CD4-positive, alpha-beta T cell (primary cell): ENCODE measurements at regions not wholly inside any gene's neighbourhood (a gene's known extent, or its start where the extent isn't known, plus 50 kb on each side); places are given as distances from the start of the nearest gene placed in this dataset.

Source experiments
- ATAC-seq: fragments of 200-7000 bp; cut with Tn5 transposase; one replicate; pipeline ENCODE4 v1.10.0; 2022; ENCODE audit warnings: mild to moderate bottlenecking; ENCODE audit not compliant: poor library complexity
- CTCF ChIA-PET: fragments of 350-600 bp; sonication (Branson Sonifier 250); formaldehyde crosslinking; loops from one replicate; lab custom pipeline; 2021; ENCODE audit warnings: antibody characterized with exemption, inconsistent platforms; lab: Charles Lee
- POLR2A ChIA-PET: fragments of 350-600 bp; sonication (Branson Sonifier 250); formaldehyde crosslinking; loops from one replicate; lab custom pipeline; 2021; ENCODE audit warnings: antibody characterized with exemption, inconsistent platforms; lab: Charles Lee
- DNase-seq, 14 experiments: peaks; one replicate each; pipeline ENCODE4 v3.0.0-alpha.2; 2013 to 2020; ENCODE audit warnings: mixed read lengths in 2 of 14
- H3K27ac ChIP-seq, 2 donors: one replicate each; pipeline versions ENCODE4 v1.5.1 to v1.7.0; 2013; ENCODE audit warnings: low read length in 2 of 2, low read depth in 1 of 2, mild to moderate bottlenecking in 1 of 2
- H3K27me3 ChIP-seq, 2 experiments: 1 replicate in 1 of 2; 2 replicates in 1 of 2; pipeline versions ENCODE4 v1.6.1 to v1.7.0; 2013; ENCODE audit warnings: low read length in 2 of 2, control low read depth in 1 of 2, mild to moderate bottlenecking in 1 of 2, moderate library complexity in 1 of 2; ENCODE audit not compliant: insufficient read depth in 2 of 2, control insufficient read depth in 1 of 2
- H3K36me3 ChIP-seq: one replicate; pipeline ENCODE4 v1.6.1; 2013; ENCODE audit warnings: low read length, control low read depth; ENCODE audit not compliant: insufficient read depth
- H3K4me1 ChIP-seq: one replicate; pipeline ENCODE4 v1.6.1; 2013; ENCODE audit warnings: low read length, control low read depth; ENCODE audit not compliant: insufficient read depth
- H3K4me3 ChIP-seq: one replicate; pipeline ENCODE4 v1.5.1; 2013; ENCODE audit warnings: mild to moderate bottlenecking, low read length, moderate library complexity
- H3K9me3 ChIP-seq, 2 experiments: 1 replicate in 1 of 2; 2 replicates in 1 of 2; pipeline versions ENCODE4 v1.6.1 to v1.7.0; 2013; ENCODE audit warnings: low read length in 2 of 2, mild to moderate bottlenecking in 2 of 2, control low read depth in 1 of 2, moderate library complexity in 1 of 2; ENCODE audit not compliant: control insufficient read depth in 1 of 2, insufficient read depth in 1 of 2
- H3K27ac Mint-ChIP-seq: one replicate; pipeline ENCODE4 v1.8.0; 2020; ENCODE audit warnings: mixed read lengths
- H3K27me3 Mint-ChIP-seq: one replicate; pipeline ENCODE4 v1.8.0; 2021; ENCODE audit warnings: mixed read lengths
- H3K36me3 Mint-ChIP-seq: one replicate; pipeline ENCODE4 v1.8.0; 2021; ENCODE audit warnings: low read depth, mixed read lengths
- H3K4me1 Mint-ChIP-seq: one replicate; pipeline ENCODE4 v1.8.0; 2021; ENCODE audit warnings: low read depth, mixed read lengths
- H3K4me3 Mint-ChIP-seq: one replicate; pipeline ENCODE4 v1.8.0; 2020; ENCODE audit warnings: mild to moderate bottlenecking, mixed read lengths
- H3K9me3 Mint-ChIP-seq: one replicate; pipeline ENCODE4 v1.8.0; 2020; ENCODE audit warnings: mixed read lengths
- intact Hi-C, 2 experiments: fragments of 100-400 bp; cut with DNase I in 1 of 2; cut with micrococcal nuclease in 1 of 2; formaldehyde crosslinking; loops; one replicate each; pipeline versions ENCODE4 v1.15.1 to v1.9.0; 2023 to 2025; cut with DNase I, micrococcal nuclease
- TF ChIP-seq, protein P1 (sequence below): fragments of 200-600 bp; IDR thresholded peaks from one replicate; pipeline ENCODE4 v1.8.0; 2022; ENCODE audit warnings: antibody characterized with exemption, mild to moderate bottlenecking

DNA sequence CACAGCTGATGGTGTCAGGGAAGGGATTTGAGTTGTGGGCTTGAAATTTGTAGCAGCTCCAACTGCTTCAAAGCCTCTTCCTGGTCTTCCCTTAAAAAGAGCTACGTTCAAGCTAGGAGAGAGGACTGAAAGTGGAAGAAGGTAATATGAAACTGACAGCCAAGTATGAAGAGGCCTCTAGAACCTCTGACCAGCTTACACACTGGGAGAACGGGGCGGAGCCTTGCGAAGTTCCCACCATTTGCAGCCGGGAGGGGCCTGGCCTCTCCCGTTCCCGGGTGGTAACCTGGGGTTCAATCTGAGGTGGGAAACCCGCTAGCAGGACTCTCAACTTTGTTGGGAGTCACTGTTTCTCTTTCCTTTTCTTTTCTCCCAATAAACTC, 97.8 kb upstream of the PDE10A start:
- Mint-ChIP-seq H3K9me3 (peaks cover 1% of the 10 kb centered on the region), H3K4me1 (no peaks in the 10 kb centered on the region), H3K27me3 (no peaks in the 10 kb centered on the region), H3K4me3 (no peak overlapping the region), H3K36me3 (no peaks in the 10 kb centered on the region), H3K27ac (no peak overlapping the region)
- TF ChIP-seq, protein P1, sequence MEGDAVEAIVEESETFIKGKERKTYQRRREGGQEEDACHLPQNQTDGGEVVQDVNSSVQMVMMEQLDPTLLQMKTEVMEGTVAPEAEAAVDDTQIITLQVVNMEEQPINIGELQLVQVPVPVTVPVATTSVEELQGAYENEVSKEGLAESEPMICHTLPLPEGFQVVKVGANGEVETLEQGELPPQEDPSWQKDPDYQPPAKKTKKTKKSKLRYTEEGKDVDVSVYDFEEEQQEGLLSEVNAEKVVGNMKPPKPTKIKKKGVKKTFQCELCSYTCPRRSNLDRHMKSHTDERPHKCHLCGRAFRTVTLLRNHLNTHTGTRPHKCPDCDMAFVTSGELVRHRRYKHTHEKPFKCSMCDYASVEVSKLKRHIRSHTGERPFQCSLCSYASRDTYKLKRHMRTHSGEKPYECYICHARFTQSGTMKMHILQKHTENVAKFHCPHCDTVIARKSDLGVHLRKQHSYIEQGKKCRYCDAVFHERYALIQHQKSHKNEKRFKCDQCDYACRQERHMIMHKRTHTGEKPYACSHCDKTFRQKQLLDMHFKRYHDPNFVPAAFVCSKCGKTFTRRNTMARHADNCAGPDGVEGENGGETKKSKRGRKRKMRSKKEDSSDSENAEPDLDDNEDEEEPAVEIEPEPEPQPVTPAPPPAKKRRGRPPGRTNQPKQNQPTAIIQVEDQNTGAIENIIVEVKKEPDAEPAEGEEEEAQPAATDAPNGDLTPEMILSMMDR, result no peak
- H3K36me3 ChIP-seq, result no peaks in the 10 kb centered on the region
- DNase-seq, result no peak
- peaks cover 0 to 9% of the 10 kb centered on the region in 2 experiments for H3K9me3 ChIP-seq
- intact Hi-C loops, result no loop called here
- ChIA-PET POLR2A (no interaction called here), CTCF (no interaction called here)
- no peak for ATAC-seq
- no peaks in the 10 kb centered on the region for H3K4me1 ChIP-seq
- no peaks in the 10 kb centered on the region for H3K27me3 ChIP-seq
- no peak overlapping the region for H3K4me3 ChIP-seq
- no peak overlapping the region for H3K27ac ChIP-seq

DNA sequence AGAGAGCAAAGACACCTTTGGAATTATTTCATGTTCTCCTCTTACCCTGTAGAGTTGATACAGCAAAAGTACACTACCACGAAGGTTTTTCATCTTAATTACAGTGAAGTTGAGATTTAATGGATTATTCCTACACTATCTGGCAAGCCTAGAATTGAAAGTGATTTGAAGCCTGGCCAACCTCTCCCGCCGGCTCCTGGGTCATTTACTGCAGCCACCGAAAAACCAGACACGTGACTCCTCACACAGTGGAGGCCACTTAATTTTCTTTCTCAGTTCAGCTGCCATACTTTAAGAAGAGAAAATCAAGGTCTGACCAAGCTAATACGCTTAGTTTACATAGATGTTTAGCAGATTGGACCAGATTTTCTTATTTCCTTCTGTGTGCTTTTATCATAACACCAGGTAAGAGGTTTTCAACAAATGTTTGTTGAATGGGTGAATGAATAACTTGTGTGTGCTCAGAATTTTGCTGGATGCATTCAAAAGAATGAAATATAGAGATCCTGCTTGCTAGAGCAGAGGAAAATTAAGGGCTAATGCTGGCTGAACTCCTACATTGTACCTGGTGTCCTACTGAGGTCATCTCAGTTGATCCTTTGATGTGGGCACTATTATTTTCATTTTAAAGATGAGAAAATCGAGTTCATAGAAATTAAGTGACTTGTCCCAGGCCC, 97.2 kb upstream of the PDE10A start:
- TF ChIP-seq, protein P1, result no peak
- CTCF ChIA-PET, result no interaction called here
- ATAC-seq (no peak), DNase-seq (no peak)
- Histone ChIP-seq H3K4me1 (no peaks in the 10 kb centered on the region), H3K4me3 (no peak overlapping the region), H3K36me3 (no peaks in the 10 kb centered on the region), H3K27me3 (no peaks in the 10 kb centered on the region), H3K27ac (no peak overlapping the region), H3K9me3 (peaks cover 0 to 9% of the 10 kb centered on the region in 2 experiments)
- Mint-ChIP-seq H3K36me3 (no peaks in the 10 kb centered on the region), H3K4me3 (no peak overlapping the region), H3K9me3 (peaks cover 1% of the 10 kb centered on the region), H3K4me1 (no peaks in the 10 kb centered on the region), H3K27me3 (no peaks in the 10 kb centered on the region), H3K27ac (no peak overlapping the region)
- intact Hi-C loops, result no loop called here
- POLR2A ChIA-PET, result no interaction called here

DNA sequence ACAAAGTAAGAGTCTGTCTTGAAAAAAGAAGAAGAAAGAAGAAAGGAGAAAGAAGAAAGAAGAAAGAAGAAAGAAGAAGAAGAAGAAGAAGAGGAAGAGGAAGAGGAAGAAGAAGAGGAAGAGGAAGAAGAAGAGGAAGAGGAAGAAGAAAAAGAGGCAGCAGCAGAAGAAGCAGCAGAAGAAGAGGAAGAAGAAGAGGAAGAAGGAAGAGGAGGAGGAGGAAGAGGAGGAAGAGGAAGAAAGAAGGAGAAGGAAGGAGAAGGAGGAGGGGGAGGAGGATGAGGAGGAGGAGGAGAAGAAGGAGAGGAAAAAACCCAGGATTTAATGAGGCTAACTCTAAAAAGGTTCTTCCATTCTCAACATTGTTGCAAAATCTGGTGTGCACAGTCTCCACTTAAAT, 95.4 kb upstream of the PDE10A start:
- no peaks in the 10 kb centered on the region for H3K27me3 Mint-ChIP-seq
- CTCF ChIA-PET, result no interaction called here
- DNase-seq, result no peak
- Histone ChIP-seq H3K4me3 (no peak overlapping the region), H3K4me1 (no peaks in the 10 kb centered on the region), H3K9me3 (peaks cover 0 to 9% of the 10 kb centered on the region in 2 experiments), H3K27ac (no peak overlapping the region), H3K27me3 (no peaks in the 10 kb centered on the region), H3K36me3 (no peaks in the 10 kb centered on the region)
- H3K9me3 Mint-ChIP-seq, result peaks cover 1% of the 10 kb centered on the region
- POLR2A ChIA-PET, result no interaction called here
- no peaks in the 10 kb centered on the region for H3K36me3 Mint-ChIP-seq
- intact Hi-C loops, result no loop called here
- H3K27ac Mint-ChIP-seq, result no peak overlapping the region
- TF ChIP-seq, protein P1, result no peak
- no peak overlapping the region for H3K4me3 Mint-ChIP-seq
- ATAC-seq, result no peak
- H3K4me1 Mint-ChIP-seq, result no peaks in the 10 kb centered on the region
